ENCODE measurements at regions not wholly inside any gene's neighbourhood (a gene's known extent, or its start where the extent isn't known, plus 50 kb on each side); places are given as distances from the start of the nearest gene placed in this dataset.

DNA sequence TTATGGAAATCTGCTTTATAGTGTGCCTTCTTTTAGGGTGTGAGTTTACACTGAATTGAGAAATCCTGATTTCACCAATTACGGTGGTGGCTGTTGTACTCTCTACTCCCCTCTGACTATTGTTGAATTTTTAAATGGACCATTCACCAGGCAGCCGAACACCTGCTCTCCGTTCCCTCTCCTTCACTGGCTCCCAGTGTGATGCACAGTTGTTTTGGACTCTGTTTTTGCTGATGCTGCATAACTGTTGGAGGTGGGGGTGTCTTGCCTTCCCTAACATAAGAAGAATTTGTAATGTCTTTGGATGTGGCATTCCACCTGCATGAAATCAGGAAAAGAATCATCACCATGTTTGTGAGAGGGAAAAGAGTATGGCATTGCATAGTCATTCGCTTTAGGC, 341.2 kb downstream of the SNAPC1 start:
- H3K4me1 ChIP-seq (ENCODE audit: control extremely low read depth in 1 of 4, control insufficient read depth in 4 of 4, insufficient read depth in 4 of 4, low read length in 3 of 4): no peaks in the 10 kb centered on the region
- H3K27me3 ChIP-seq (replicated peaks in 2 of 5; ENCODE audit: control insufficient read depth in 4 of 5, insufficient read depth in 5 of 5, low read length in 4 of 5): peaks cover 0 to 4% (median 0%) of the 10 kb centered on the region in 5 experiments
- WGBS (ENCODE audit: insufficient coverage): 100% methylated on average over 3 of the region's 4 CpGs
- DNase-seq: no peak
- H3K9me3 ChIP-seq (ENCODE audit: control extremely low read depth in 1 of 5, control insufficient read depth in 4 of 5, insufficient read depth in 2 of 5, low read depth in 1 of 5, low read length in 4 of 5): no peaks in the 10 kb centered on the region
- no peak overlapping the region for H3K4me3 ChIP-seq (ENCODE audit: control insufficient read depth in 1 of 7, extremely low read depth in 1 of 7, insufficient read depth in 4 of 7, low read depth in 2 of 7, low read length in 6 of 7)
- ChIA-PET POLR2A (no interaction called here), CTCF (no interaction called here)
- no peaks in the 10 kb centered on the region for H3K36me3 ChIP-seq (ENCODE audit: control insufficient read depth in 4 of 4, insufficient read depth in 4 of 4, low read length in 3 of 4)
- H3K27ac ChIP-seq (ENCODE audit: insufficient read depth in 1 of 2, low read depth in 1 of 2, low read length in 2 of 2, poor library complexity in 1 of 2, severe bottlenecking in 2 of 2): no peak overlapping the region

DNA sequence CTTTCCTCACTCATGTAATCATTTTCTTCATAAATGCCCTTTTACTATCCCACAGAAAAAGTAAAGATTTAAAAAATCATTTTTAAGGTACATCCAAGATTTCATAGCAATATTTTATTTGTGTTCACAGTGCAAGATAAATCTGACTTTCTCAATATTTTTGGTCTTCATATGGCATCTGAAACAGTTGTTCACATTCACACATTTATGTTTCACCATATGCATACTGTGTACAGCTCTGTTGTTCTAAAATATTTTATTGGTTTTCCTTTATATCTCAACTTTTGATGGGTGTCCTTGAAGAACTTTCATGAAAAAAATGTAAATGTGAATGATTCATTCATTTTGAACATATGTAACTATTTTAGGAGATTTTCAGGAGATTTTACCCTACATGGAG, 348.7 kb downstream of the SNAPC1 start:
- H3K9me3 ChIP-seq (ENCODE audit: control extremely low read depth in 1 of 5, control insufficient read depth in 4 of 5, insufficient read depth in 2 of 5, low read depth in 1 of 5, low read length in 4 of 5): no peaks in the 10 kb centered on the region
- CTCF ChIA-PET: interaction anchor here (1.3 kb wide), 1 partner anchor 16 kb away, joined by 4 read pairs; no protein-coding TSS in a partner anchor
- no peak for DNase-seq
- peaks cover 0 to 28% (median 16%) of the 10 kb centered on the region in 5 experiments for H3K27me3 ChIP-seq (replicated peaks in 2 of 5; ENCODE audit: control insufficient read depth in 4 of 5, insufficient read depth in 5 of 5, low read length in 4 of 5)
- POLR2A ChIA-PET: no interaction called here
- H3K4me1 ChIP-seq (ENCODE audit: control extremely low read depth in 1 of 4, control insufficient read depth in 4 of 4, insufficient read depth in 4 of 4, low read length in 3 of 4): no peaks in the 10 kb centered on the region
- H3K36me3 ChIP-seq (ENCODE audit: control insufficient read depth in 4 of 4, insufficient read depth in 4 of 4, low read length in 3 of 4): no peaks in the 10 kb centered on the region
- H3K4me3 ChIP-seq (ENCODE audit: control insufficient read depth in 1 of 7, extremely low read depth in 1 of 7, insufficient read depth in 4 of 7, low read depth in 2 of 7, low read length in 6 of 7): no peak overlapping the region
- no peak overlapping the region for H3K27ac ChIP-seq (ENCODE audit: insufficient read depth in 1 of 2, low read depth in 1 of 2, low read length in 2 of 2, poor library complexity in 1 of 2, severe bottlenecking in 2 of 2)

DNA sequence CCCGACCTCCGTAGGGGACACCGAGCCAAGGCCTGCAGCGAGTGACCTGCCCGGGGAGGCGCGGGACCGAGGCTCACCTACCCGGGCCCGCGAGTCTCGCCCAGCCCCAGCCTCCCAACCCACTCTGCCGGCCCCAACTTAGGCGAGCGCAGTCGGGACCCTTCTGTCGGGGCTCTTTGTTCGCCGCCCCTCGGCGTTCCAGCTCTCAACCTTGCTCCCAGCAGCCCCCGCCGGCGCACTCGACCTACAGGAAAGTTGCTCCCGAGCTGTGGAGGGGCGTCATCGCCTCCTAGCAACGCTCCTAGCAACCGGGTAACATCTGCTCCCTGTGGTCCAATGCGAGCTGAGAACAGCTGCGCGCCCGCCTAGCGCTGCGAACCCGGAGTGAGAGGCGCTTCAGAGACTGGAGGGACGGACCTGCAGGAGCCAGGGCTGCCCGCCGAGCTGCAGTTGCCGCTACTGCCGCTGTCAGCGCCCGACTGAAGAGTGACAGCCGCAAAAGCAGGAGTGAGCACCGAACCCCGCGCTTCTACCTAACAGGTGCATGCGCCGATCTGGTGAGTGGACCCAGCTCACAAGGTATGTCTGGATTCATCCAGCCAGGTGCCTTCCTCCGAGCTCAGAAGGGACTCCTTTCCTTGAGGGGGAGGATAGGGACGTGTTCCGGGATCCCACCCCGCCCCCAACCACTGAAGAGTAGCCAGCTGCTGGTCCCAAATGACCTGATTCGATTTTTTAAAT, 355.0 kb downstream of the SNAPC1 start:
- Histone ChIP-seq H3K4me3 (ENCODE audit: control insufficient read depth in 1 of 7, extremely low read depth in 1 of 7, insufficient read depth in 4 of 7, low read depth in 2 of 7, low read length in 6 of 7) (peak overlapping the region in 6 of 7 experiments; percentile 17 to 65 (median 52)), H3K36me3 (ENCODE audit: control insufficient read depth in 4 of 4, insufficient read depth in 4 of 4, low read length in 3 of 4) (no peaks in the 10 kb centered on the region), H3K9me3 (ENCODE audit: control extremely low read depth in 1 of 5, control insufficient read depth in 4 of 5, insufficient read depth in 2 of 5, low read depth in 1 of 5, low read length in 4 of 5) (no peaks in the 10 kb centered on the region), H3K4me1 (ENCODE audit: control extremely low read depth in 1 of 4, control insufficient read depth in 4 of 4, insufficient read depth in 4 of 4, low read length in 3 of 4) (peaks cover 3 to 12% (median 8%) of the 10 kb centered on the region in 4 experiments), H3K27me3 (replicated peaks in 2 of 5; ENCODE audit: control insufficient read depth in 4 of 5, insufficient read depth in 5 of 5, low read length in 4 of 5) (peaks cover 14 to 89% (median 44%) of the 10 kb centered on the region in 5 experiments), H3K27ac (ENCODE audit: insufficient read depth in 1 of 2, low read depth in 1 of 2, low read length in 2 of 2, poor library complexity in 1 of 2, severe bottlenecking in 2 of 2) (no peak overlapping the region)
- POLR2A ChIA-PET: no interaction called here
- 2% methylated on average over 51 of the region's 56 CpGs for WGBS (ENCODE audit: insufficient coverage)
- CTCF ChIA-PET: interaction anchor here (1.4 to 3.8 kb wide), 3 partner anchors 10 to 192 kb away, joined by 4 to 30 read pairs (median 6); no protein-coding TSS in a partner anchor
- peak; percentile 65 to 83 (median 76) for DNase-seq

DNA sequence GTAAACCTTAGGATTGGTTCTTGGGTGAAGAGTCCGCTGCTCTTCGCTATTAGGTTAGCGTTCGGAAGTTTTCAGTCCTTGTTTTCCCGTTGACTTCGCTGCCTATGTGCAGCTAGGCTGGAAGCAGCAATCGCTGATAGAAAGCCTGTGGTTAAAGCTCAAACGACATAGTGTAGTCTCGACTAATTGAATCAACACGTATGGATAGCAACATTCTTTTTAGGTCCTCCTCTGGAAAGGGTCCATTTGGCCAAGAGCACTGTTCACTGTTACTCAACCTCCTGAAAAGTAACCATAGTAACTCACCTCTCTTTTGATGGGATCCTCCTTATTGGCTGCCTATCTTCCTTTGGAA, 355.5 kb downstream of the SNAPC1 start:
- Histone ChIP-seq H3K36me3 (ENCODE audit: control insufficient read depth in 4 of 4, insufficient read depth in 4 of 4, low read length in 3 of 4) (no peaks in the 10 kb centered on the region), H3K27me3 (replicated peaks in 2 of 5; ENCODE audit: control insufficient read depth in 4 of 5, insufficient read depth in 5 of 5, low read length in 4 of 5) (peaks cover 14 to 94% (median 44%) of the 10 kb centered on the region in 5 experiments), H3K27ac (ENCODE audit: insufficient read depth in 1 of 2, low read depth in 1 of 2, low read length in 2 of 2, poor library complexity in 1 of 2, severe bottlenecking in 2 of 2) (no peak overlapping the region), H3K4me1 (ENCODE audit: control extremely low read depth in 1 of 4, control insufficient read depth in 4 of 4, insufficient read depth in 4 of 4, low read length in 3 of 4) (peaks cover 3 to 12% (median 8%) of the 10 kb centered on the region in 4 experiments), H3K9me3 (ENCODE audit: control extremely low read depth in 1 of 5, control insufficient read depth in 4 of 5, insufficient read depth in 2 of 5, low read depth in 1 of 5, low read length in 4 of 5) (no peaks in the 10 kb centered on the region), H3K4me3 (ENCODE audit: control insufficient read depth in 1 of 7, extremely low read depth in 1 of 7, insufficient read depth in 4 of 7, low read depth in 2 of 7, low read length in 6 of 7) (peak overlapping the region in 6 of 7 experiments; percentile 17 to 65 (median 52))
- WGBS (ENCODE audit: insufficient coverage): 4% methylated on average over 10 of the region's 10 CpGs
- peak in 2 of 3 donors; percentile 10 for DNase-seq
- CTCF ChIA-PET: interaction anchor here (1.4 to 3.8 kb wide), 3 partner anchors 9 to 192 kb away, joined by 4 to 30 read pairs (median 6); no protein-coding TSS in a partner anchor
- POLR2A ChIA-PET: no interaction called here

GRCh38 chr14:62118461-62118860, 356.2 kb downstream of the SNAPC1 start:
- Histone ChIP-seq H3K27ac (ENCODE audit: insufficient read depth in 1 of 2, low read depth in 1 of 2, low read length in 2 of 2, poor library complexity in 1 of 2, severe bottlenecking in 2 of 2) (no peak overlapping the region), H3K9me3 (ENCODE audit: control extremely low read depth in 1 of 5, control insufficient read depth in 4 of 5, insufficient read depth in 2 of 5, low read depth in 1 of 5, low read length in 4 of 5) (no peaks in the 10 kb centered on the region), H3K27me3 (replicated peaks in 2 of 5; ENCODE audit: control insufficient read depth in 4 of 5, insufficient read depth in 5 of 5, low read length in 4 of 5) (peaks cover 14 to 89% (median 38%) of the 10 kb centered on the region in 5 experiments), H3K4me3 (ENCODE audit: control insufficient read depth in 1 of 7, extremely low read depth in 1 of 7, insufficient read depth in 4 of 7, low read depth in 2 of 7, low read length in 6 of 7) (no peak overlapping the region), H3K36me3 (ENCODE audit: control insufficient read depth in 4 of 4, insufficient read depth in 4 of 4, low read length in 3 of 4) (no peaks in the 10 kb centered on the region), H3K4me1 (ENCODE audit: control extremely low read depth in 1 of 4, control insufficient read depth in 4 of 4, insufficient read depth in 4 of 4, low read length in 3 of 4) (peaks cover 3 to 12% (median 8%) of the 10 kb centered on the region in 4 experiments)
- ChIA-PET CTCF (interaction anchor here (1.6 kb wide), 1 partner anchor 193 kb away, joined by 6 read pairs; no protein-coding TSS in a partner anchor), POLR2A (no interaction called here)
- WGBS (ENCODE audit: insufficient coverage): 89% methylated on average over 3 of the region's 4 CpGs
- DNase-seq: no peak

DNA sequence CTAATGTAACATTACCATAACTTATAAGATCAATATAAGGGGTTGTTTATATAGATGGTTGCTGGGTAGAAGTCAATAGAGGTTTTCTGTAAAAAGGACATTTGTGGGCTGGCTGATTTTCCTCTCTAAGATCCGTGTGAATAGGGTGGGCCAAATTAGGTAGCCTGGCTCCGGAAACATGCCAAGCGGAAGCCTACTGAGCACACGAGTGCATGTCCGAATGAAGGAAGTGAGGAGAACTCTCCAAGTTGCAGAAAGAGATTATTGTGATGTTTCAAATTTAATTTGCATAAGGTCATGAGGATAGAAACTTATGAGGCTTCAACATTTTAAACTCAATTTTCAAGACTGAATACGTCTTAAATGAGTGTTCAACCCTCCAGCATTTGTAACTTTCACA, 356.7 kb downstream of the SNAPC1 start:
- Histone ChIP-seq H3K36me3 (ENCODE audit: control insufficient read depth in 4 of 4, insufficient read depth in 4 of 4, low read length in 3 of 4) (no peaks in the 10 kb centered on the region), H3K27ac (ENCODE audit: insufficient read depth in 1 of 2, low read depth in 1 of 2, low read length in 2 of 2, poor library complexity in 1 of 2, severe bottlenecking in 2 of 2) (no peak overlapping the region), H3K9me3 (ENCODE audit: control extremely low read depth in 1 of 5, control insufficient read depth in 4 of 5, insufficient read depth in 2 of 5, low read depth in 1 of 5, low read length in 4 of 5) (no peaks in the 10 kb centered on the region), H3K4me3 (ENCODE audit: control insufficient read depth in 1 of 7, extremely low read depth in 1 of 7, insufficient read depth in 4 of 7, low read depth in 2 of 7, low read length in 6 of 7) (no peak overlapping the region), H3K4me1 (ENCODE audit: control extremely low read depth in 1 of 4, control insufficient read depth in 4 of 4, insufficient read depth in 4 of 4, low read length in 3 of 4) (peaks cover 3 to 12% (median 8%) of the 10 kb centered on the region in 4 experiments), H3K27me3 (replicated peaks in 2 of 5; ENCODE audit: control insufficient read depth in 4 of 5, insufficient read depth in 5 of 5, low read length in 4 of 5) (peaks cover 14 to 89% (median 37%) of the 10 kb centered on the region in 5 experiments)
- WGBS (ENCODE audit: insufficient coverage): 83% methylated on average over 5 of the region's 6 CpGs
- ChIA-PET CTCF (interaction anchor here (1.6 kb wide), 1 partner anchor 193 kb away, joined by 6 read pairs; no protein-coding TSS in a partner anchor), POLR2A (no interaction called here)
- no peak for DNase-seq

- Histone ChIP-seq H3K27ac (ENCODE audit: insufficient read depth in 1 of 2, low read depth in 1 of 2, low read length in 2 of 2, poor library complexity in 1 of 2, severe bottlenecking in 2 of 2) (no peak overlapping the region), H3K27me3 (replicated peaks in 2 of 5; ENCODE audit: control insufficient read depth in 4 of 5, insufficient read depth in 5 of 5, low read length in 4 of 5) (peaks cover 11 to 60% (median 14%) of the 10 kb centered on the region in 5 experiments), H3K4me1 (ENCODE audit: control extremely low read depth in 1 of 4, control insufficient read depth in 4 of 4, insufficient read depth in 4 of 4, low read length in 3 of 4) (no peaks in the 10 kb centered on the region), H3K4me3 (ENCODE audit: control insufficient read depth in 1 of 7, extremely low read depth in 1 of 7, insufficient read depth in 4 of 7, low read depth in 2 of 7, low read length in 6 of 7) (no peak overlapping the region), H3K36me3 (ENCODE audit: control insufficient read depth in 4 of 4, insufficient read depth in 4 of 4, low read length in 3 of 4) (no peaks in the 10 kb centered on the region), H3K9me3 (ENCODE audit: control extremely low read depth in 1 of 5, control insufficient read depth in 4 of 5, insufficient read depth in 2 of 5, low read depth in 1 of 5, low read length in 4 of 5) (no peaks in the 10 kb centered on the region)
- ChIA-PET POLR2A (no interaction called here), CTCF (interaction anchor here (0.9 kb wide), 1 partner anchor 286 kb away, joined by 3 read pairs; no protein-coding TSS in a partner anchor)
- WGBS (ENCODE audit: insufficient coverage): no CpG with 5 or more reads among the region's 2 CpGs
- no peak for DNase-seq
These were observed 361.7 kb downstream of the SNAPC1 start for GRCh38 chr14:62123961-62124360.
